HG02610 (cell line): ENCODE measurements at regions not wholly inside any gene's neighbourhood (a gene's known extent, or its start where the extent isn't known, plus 50 kb on each side); places are given as distances from the start of the nearest gene placed in this dataset.
A peak's percentile ranks its signal among the peaks of the same experiment; 100 is the strongest.
"Not testable (repeated sequence)": the region's sequence is repeated elsewhere in the genome, so short reads cannot be mapped to it uniquely, and the experiment has no call there.

Source experiments
- ATAC-seq: cut with Tn5 transposase; IDR thresholded peaks from one replicate; pipeline ENCODE4 v1.9.1; 2021; ENCODE audit warnings: mild to moderate bottlenecking, moderate library complexity; ENCODE audit not compliant: unreplicated experiment

DNA sequence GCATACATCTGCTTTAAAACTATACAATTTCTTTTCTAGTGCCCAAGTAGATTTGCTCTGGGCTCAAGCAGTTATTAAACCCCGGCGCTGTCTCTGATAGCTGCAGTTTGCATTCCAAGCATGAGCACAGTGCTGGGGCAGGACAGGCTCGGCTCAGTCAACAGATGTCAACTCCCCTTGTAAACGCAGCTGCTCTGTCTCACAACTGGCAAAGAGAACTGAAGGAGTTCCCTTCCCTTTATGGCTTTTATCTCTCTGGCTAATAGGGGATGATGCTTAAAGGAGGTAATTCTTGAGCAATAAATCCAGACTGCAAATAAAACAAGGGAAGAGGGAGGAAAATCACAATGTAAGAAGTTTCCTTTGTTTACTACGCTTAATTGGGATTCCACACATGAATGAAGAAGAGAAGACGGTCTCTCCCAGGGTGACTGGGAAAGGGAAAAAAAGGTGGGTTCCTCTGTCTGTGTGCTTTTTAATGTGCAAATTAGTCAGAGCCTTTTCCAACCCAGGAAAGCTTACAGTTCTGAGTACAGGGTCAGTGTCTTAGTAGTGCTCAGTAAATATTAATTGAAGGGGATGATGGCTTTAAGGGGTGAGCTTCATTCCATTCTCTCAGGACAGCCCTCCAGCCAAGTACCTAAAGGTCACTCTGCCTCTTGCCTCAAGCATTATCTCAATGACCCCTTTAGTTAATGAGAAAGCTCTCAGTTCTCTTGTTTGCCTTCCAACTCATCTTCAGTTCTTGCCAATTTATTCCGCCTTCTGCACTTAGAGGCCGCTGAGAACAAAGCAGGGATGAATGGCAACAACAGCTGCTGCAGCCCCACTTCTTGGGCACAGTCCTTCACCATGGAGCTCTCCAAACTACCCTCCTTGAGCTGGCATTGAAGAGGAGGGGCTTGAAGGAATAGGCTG lies 155.7 kb upstream of the JADE1 start:
- no peak for ATAC-seq

DNA sequence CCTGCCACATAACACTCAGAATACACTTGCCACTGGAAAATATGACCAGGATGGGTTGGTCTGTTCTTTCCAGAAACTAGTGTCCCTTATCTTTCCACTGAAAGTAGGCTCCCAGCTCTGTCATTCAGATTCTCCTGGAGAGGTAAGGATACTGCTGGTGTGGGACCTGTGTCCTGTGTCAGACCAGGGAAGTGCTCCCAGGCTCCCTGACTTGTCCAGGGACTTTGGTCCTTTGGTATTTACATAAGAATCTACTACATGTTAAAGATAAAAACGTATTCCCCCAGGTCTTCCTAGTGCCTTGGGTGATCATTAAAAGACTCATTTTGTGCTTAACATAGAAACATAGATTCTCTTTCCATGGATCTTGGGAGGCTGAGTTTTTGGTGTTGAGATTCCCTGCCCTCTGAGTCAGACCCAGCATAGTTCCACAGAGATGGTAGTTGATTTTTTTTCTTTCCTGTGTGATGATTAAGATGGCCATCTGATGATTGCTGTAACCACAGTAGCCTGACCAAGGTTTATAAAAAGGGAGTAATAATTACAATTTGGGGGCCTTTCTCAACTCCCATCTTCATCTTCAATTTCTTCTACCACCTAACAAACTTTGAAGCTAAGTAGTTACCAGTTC lies 159.8 kb upstream of the JADE1 start:
- ATAC-seq, result no peak

DNA sequence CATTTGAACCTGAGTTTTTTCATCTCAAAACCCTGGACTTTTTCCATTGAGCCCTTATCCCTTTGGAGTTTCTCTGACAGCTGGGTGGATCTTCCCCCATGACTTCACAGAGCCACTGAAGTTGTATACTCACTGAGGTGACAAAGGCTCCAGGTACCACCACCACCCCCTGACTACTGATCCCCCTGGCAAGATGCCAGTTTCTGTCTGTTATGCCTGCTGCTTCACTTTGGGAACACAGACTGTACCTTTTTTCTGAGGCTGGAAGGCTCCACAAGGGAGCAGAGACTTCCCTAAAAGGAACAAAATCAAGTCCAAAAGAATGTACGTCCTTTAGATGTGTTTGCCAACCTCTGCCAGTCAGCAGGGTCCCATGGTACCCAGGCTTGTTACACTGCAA lies 160.3 kb upstream of the JADE1 start:
- no peak for ATAC-seq

DNA sequence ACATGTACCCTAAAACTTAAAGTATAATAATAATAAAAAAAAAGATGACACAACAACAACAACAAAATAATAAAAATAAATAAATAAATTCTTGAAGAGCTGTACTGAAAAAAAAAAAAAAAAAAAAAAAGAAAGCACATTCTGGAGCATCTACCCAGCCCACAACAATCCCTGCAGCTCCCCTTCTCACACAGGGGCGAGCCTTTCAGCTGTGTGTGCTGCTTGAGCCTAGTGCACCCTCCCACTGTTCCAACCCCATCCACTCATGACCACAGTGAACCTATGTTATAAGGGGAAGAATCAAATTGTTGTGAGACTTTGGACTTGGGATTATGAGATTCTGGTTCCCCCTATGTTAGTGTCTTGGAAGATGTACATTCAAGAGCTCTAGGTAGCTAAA lies 161.5 kb upstream of the JADE1 start:
- ATAC-seq, result no peak

DNA sequence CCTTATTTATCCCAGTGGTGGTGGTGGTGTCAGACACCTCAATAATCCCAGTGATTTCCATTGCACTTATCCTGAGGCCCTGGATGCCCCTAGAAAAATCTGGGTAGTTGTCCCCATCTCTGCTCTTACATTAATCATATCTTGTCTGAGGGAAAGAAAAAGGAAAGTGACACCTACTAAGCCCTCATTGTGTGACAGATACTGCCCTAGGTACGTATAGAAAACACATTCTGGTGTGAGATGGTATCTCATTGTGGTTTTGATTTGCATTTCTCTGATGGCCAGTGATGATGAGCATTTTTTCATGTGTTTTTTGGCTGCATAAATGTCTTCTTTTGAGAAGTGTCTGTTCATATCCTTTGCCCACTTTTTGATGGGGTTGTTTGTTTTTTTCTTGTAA lies 162.6 kb upstream of the JADE1 start:
- ATAC-seq, result peak; percentile 54

DNA sequence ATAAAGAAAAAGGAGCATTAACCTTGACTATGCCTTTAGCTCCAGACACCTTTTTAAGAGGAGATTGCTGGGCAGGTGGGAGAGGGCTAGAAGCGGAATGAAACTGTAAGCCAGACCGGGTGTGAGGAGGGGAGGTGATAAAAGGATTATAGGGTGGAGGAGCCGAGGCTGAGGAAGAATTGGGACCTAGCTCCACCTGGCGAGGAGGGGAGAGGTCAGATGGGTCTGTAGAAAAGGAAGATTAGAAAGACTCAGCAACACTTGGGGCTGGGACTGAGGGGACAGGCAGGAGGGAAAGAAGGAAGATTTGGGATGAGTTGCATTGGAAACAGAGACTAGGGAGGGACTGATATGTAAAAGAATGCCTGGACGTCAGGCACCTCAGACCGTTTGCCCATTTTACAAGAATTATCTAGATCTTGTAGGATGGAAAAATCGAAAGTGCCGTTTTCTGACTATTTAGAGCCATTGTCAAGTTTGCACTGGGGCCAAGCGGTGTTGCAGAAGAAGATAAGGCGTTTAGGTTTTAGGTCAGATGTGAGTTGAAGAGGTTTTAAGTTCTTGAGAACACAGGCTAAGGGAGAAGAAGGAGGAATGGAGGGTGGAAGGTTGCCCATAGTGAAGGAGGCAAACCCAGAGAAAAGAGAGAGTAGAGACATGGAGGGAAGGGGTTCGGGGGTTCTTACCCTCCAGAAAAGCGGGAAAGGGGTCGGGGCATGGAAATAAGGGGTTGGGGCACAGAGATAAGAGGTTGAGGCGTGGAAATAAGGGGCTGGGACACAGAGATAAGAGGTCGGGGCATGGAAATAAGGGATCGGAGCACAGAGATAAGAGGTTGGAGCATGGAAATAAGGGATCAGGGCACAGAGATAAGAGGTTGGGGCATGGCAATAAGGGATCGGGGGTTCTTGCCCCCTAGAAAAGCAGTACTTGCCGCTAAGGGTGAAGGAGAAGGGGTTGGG lies 164.5 kb upstream of the JADE1 start:
- ATAC-seq, result not testable (repeated sequence)

DNA sequence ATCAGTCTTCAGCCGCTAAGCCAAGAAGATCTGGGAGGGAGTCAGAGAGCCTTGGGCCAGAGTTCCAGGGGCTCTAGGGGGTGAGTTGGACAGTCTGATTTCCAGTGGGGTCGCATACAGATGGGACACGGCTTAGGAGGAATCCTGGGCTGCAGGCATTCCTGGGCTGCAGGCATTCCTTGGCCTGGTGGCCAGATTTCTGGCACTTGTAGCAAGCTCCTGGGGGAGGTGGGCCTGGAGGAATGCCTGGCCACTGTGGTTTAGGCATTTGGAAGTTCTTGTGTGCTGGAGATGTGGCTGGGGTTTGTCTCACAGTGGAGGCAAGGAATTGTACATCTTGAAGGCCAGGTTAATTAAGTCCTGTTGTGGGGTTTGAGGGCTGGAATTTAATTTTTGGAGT lies 165.4 kb upstream of the JADE1 start:
- ATAC-seq, result not testable (repeated sequence)

DNA sequence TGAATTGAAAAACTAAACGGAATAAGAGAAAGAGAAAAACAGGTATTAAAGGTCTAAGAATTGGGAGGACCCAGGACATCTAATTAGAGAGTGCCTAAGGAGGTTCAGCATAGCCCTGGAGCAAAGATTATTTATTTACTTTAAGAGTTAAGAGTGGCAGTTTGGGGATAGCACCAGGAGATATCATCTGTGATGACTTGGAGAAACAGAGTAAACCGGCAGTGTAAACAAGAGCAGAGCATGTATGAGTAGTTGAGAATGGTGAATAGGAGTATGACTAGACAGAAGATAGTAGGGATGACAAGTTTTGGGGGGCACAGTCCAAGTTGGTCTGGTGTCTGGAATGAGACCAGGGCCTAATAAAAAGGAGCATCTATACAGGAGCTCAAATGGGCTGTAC lies 167.9 kb upstream of the JADE1 start:
- ATAC-seq, result not testable (repeated sequence)

DNA sequence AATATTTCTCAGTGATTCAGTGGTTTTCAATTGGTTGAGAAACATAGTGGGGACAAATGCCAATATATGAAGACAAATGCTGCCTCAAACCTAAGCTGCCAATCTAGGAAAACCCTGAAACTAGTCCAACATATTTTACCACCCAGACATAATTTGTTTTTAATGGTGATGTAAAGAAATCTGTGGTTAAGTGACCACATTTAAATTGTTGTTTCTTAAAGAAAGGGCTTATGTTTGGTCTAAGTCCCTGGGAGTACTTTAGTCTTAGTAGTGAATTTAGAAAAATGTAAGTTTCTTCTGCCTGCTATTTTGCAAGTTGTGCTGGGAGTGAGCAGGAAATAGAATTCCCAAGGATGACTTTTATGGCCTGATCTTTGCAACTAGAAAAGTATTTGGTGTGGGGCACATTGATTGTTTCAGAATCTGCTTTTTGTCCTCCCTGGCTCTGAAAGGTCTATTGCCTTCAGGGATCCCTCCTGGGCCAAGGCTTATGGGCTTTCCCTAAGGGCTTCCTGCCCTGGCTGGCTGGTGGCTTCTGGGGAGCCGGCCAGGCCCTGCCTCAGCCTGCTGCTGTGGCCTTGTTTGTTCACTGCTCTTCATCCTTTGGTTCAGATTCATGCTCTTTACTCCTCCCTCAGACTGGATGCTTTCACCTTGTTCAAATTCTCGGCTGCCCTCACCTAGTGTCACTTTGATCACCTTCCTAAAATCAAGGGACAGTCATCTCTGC lies 169.8 kb upstream of the JADE1 start:
- ATAC-seq, result no peak

DNA sequence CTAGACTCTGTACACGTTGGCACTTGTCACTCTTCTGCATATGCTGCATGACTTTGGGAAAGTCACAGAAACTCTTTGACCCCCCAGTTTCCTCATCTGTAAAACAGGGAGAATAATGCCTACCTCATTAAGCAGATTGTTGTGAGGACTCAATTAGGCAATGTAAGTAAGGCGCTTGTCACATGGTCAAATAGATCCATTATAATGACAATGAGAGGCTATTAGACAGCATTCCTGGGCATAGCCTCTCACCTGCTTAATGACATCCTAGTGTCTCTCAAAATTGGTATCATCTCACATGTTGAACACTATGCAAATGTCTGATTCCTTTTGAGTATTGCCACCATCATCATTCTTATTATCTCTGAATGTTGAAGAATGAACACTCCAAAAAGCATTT lies 172.6 kb upstream of the JADE1 start:
- ATAC-seq, result no peak

DNA sequence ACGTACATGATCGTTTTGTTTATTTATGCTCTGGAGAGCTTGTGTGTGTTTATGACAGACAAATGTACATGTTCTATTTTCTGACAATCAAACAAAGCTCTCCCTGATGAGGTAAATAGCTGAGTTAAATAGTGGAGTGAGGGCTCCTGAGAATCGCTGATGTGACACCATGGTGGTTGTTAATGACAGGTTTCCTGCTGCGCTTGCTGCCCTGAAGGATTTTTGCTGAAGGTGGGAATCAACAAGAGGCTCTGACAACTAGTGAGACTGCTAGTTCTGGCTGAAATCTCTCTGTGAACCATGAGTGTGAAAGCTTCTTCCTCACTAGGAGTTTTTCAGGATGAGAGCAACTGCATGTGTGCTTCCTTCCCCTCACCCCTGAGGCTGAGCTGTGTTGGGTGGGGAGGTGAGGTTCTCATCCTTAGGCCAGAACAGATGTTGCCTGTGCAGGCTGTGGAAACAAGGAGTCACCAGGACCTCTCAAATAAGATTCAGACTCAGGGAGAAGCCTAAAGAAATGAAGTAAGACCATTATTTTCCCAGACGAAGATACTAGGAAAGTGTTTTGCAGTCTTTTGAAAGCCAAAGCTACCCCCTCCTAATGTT lies 173.4 kb upstream of the JADE1 start:
- no peak for ATAC-seq

DNA sequence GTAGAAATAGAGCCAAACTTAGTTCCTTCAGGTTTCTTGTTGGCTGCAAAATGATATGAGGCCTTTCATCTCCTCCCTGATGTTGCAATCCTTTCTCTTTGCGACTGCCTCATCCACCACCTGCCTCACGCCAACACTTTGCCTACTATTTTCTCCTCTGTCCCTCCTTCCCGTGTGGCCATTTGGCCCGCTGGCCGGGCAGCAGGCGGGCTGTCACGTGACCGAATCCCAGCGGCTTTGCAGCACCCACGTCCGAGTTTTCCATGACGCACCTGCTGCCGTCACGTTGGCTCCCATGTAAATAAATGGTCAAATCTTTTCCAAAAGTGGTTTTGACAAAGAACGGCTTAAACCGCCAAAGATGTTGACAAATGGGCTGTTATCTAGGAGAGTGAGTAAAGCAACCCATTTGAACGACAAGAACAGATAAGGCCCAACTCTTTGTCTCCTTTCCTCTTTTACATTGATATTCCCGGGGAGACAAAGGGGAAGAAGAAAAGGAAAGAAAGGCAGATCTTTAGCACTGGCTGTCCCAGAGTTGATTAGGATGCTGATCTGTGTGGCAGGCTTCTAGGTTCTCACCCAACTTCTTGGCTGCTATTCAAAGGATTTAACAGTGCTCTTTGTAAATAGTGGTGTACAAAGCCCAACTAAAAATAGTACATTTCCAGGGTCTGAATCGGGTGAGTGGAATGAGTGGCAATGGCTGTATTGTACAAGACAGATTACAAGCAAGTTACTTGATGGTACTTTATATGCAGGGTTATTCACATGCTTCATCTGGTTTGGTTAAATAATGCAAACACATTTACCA lies 174.2 kb upstream of the JADE1 start:
- no peak for ATAC-seq

DNA sequence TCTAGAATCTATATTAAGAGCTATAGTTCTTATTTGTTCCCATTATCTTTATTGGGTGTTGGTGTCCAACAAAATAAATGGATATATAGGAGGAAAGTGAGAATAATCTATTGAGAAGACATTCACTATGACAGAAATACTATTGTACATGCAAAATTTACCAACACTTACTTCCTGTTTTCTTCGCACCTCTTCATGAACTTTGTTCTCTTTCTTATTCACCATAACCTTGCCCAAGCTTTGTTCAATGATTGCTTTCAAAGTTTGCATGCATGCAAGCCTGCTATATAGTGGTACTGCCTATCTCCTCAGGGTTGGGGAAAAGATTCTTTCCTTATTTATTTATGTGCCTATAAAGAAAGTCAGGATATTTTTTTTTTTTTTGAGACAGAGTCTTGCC lies 176.4 kb upstream of the JADE1 start:
- ATAC-seq, result no peak

DNA sequence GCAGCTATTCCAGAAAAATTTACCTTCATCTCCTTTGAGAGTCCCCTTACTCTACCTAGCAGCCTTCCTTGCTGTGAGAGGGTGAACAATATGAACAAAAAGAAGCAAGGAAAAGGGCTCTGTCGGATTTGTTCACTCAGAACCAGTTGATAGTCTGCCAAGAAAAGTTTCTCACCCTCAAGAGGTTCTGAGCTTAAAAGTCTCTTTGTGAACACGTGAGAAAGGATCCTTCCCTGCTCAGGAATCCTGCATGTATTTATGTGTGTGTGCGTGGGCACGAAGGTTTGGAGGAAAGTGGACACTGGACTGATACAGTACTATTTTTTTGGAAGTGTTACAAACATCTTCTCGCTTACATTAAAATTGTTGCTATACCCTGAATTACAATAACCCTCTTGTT lies 178.6 kb upstream of the JADE1 start:
- no peak for ATAC-seq

DNA sequence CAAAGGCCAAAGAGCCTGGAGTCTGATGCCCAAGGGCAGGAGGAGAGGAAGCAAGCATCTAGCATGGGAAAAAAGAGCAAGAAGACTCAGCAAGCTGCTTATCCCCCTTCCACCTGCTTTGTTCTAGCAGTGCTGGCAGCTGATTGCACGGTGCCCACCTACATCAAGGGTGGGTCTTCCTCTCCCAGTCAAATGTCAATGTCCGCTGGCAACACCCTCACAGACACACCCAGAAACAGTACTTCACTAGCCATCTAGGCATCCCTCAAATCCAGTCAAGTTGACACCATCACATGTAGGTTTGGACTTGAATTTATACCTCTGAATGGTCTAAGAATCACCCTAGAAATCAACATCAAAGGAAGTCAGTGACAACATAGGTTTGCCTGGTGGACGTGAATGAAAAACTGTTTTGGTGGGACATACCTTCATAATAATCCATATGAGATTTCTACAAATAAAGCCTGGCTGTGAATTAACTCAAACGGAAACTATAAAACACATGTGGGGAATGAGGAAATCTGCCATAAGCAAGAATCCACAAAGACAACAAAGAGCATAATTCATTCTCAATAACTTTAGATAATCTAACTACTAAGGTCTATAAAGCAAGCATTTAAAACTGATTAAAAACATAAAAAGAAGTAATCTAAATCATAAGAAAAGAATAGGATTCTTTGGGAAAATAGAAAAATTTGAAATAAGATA lies 185.8 kb upstream of the JADE1 start:
- ATAC-seq, result no peak

DNA sequence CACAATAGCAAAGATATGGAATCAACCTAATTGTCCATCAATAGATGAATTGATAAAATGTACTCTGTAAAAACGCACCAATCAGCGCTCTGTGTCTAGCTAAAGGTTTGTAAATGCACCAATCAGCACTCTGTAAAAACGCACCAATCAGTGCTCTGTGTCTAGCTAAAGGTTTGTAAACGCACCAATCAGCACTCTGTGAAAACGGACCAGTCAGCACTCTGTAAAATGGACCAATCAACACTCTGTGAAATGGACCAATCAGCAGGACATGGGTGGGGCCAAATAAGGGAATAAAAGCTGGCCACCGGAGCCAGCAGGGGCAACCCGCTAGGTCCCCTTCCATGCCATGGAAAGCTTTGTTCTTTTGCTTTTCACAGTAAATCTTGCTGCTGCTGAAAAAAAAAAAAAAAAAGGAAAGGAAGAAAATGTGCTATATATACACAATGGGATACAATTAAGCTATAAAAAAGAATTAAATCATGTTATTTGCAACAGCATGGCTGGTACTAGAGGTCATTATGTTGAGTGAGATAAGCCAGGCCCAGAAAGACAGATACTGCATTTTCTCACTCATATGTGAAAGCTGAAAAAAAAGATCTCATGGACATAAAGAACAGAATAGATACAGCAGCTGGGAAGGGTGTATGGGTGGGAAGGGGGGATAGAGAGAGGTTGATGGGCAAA lies 189.1 kb upstream of the JADE1 start:
- not testable (repeated sequence) for ATAC-seq

DNA sequence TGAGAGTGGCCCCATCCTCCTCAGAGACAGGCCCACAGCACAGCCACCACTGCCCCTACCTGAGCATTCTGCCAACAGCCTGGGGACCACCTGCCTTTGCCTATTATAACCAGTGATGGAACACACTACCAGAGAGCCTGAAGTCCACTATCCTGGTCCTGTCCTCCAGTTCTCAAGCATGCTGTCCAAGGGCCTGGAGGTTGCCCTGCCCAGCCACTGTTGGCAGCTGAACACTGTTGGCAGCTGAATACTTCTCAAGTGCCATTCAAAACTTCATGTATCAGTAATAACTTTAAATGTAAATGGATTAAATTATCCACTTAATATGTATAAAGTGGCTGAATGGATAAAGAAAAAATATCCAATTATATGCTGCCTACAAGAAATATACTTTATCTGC lies 194.3 kb upstream of the JADE1 start:
- ATAC-seq, result no peak

DNA sequence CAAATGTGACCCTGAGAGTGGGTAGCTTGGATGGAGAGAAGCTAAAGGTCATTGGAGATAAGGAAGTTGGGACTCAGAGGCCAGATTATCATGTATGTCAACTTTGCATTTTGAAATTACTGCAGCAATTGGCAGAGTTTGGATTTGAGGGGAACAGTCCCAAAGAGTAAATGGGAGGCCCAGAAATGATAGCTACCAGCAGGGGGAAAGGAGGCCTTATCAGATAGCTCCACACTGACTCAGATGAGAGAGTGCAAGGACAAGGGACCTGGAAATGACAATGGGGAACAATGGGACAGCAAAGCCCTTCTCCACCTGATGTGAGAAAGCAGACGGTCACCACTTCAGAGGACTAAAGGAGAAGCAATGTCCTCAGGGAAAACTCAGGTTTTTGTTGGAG lies 201.5 kb upstream of the JADE1 start:
- ATAC-seq, result no peak
